Neural cell (in vitro differentiated cells): ENCODE measurements at regions not wholly inside any gene's neighbourhood (a gene's known extent, or its start where the extent isn't known, plus 50 kb on each side); places are given as distances from the start of the nearest gene placed in this dataset.

Source experiments
- EP300 ChIP-seq: fragments of 450-650 bp; conservative IDR thresholded peaks from 2 replicates; pipeline ENCODE4 v1.6.1; 2014; ENCODE audit warnings: antibody characterized with exemption, mild to moderate bottlenecking, moderate library complexity; ENCODE audit not compliant: poor library complexity, severe bottlenecking
- EZH2 ChIP-seq: fragments of 200-600, 300-800 bp; shearing (Covaris generic), sonication (generic); IDR thresholded peaks from 2 replicates; pipeline ENCODE4 v1.6.1; 2014; ENCODE audit warnings: antibody characterized with exemption, low read length, borderline replicate concordance, mild to moderate bottlenecking; ENCODE audit not compliant: insufficient read depth, poor library complexity, severe bottlenecking
- MXI1 ChIP-seq: fragments of 450-650 bp; conservative IDR thresholded peaks from 2 replicates; pipeline ENCODE4 v1.6.1; 2014; ENCODE audit warnings: antibody characterized with exemption, mild to moderate bottlenecking; ENCODE audit not compliant: poor library complexity, severe bottlenecking
- RAD21 ChIP-seq: fragments of 450-650 bp; conservative IDR thresholded peaks from 2 replicates; pipeline ENCODE4 v1.6.1; 2014; ENCODE audit warnings: antibody characterized with exemption, mild to moderate bottlenecking, moderate library complexity
- TF ChIP-seq, protein P1 (sequence below): fragments of 450-650 bp; IDR thresholded peaks from 2 replicates; pipeline ENCODE4 v1.5.1; 2014; ENCODE audit warnings: antibody characterized with exemption, mild to moderate bottlenecking, moderate library complexity; ENCODE audit not compliant: poor library complexity, severe bottlenecking
- TF ChIP-seq, protein P2 (sequence below): IDR thresholded peaks from 2 replicates; pipeline ENCODE4 v1.6.1; 2012; ENCODE audit warnings: borderline replicate concordance

- TF ChIP-seq, protein P1, sequence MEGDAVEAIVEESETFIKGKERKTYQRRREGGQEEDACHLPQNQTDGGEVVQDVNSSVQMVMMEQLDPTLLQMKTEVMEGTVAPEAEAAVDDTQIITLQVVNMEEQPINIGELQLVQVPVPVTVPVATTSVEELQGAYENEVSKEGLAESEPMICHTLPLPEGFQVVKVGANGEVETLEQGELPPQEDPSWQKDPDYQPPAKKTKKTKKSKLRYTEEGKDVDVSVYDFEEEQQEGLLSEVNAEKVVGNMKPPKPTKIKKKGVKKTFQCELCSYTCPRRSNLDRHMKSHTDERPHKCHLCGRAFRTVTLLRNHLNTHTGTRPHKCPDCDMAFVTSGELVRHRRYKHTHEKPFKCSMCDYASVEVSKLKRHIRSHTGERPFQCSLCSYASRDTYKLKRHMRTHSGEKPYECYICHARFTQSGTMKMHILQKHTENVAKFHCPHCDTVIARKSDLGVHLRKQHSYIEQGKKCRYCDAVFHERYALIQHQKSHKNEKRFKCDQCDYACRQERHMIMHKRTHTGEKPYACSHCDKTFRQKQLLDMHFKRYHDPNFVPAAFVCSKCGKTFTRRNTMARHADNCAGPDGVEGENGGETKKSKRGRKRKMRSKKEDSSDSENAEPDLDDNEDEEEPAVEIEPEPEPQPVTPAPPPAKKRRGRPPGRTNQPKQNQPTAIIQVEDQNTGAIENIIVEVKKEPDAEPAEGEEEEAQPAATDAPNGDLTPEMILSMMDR, result no peak
- TF ChIP-seq EP300 (no peak), EZH2 (no peak), MXI1 (no peak), RAD21 (no peak)
- TF ChIP-seq, protein P2, sequence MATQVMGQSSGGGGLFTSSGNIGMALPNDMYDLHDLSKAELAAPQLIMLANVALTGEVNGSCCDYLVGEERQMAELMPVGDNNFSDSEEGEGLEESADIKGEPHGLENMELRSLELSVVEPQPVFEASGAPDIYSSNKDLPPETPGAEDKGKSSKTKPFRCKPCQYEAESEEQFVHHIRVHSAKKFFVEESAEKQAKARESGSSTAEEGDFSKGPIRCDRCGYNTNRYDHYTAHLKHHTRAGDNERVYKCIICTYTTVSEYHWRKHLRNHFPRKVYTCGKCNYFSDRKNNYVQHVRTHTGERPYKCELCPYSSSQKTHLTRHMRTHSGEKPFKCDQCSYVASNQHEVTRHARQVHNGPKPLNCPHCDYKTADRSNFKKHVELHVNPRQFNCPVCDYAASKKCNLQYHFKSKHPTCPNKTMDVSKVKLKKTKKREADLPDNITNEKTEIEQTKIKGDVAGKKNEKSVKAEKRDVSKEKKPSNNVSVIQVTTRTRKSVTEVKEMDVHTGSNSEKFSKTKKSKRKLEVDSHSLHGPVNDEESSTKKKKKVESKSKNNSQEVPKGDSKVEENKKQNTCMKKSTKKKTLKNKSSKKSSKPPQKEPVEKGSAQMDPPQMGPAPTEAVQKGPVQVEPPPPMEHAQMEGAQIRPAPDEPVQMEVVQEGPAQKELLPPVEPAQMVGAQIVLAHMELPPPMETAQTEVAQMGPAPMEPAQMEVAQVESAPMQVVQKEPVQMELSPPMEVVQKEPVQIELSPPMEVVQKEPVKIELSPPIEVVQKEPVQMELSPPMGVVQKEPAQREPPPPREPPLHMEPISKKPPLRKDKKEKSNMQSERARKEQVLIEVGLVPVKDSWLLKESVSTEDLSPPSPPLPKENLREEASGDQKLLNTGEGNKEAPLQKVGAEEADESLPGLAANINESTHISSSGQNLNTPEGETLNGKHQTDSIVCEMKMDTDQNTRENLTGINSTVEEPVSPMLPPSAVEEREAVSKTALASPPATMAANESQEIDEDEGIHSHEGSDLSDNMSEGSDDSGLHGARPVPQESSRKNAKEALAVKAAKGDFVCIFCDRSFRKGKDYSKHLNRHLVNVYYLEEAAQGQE, result no peak
Observed at GRCh38 chr13:31032528-31033113, 100.2 kb downstream of the TEX26 start.
